HG03103 (cell line): ENCODE measurements at regions not wholly inside any gene's neighbourhood (a gene's known extent, or its start where the extent isn't known, plus 50 kb on each side); places are given as distances from the start of the nearest gene placed in this dataset.

Experiments used
- ATAC-seq: cut with Tn5 transposase; IDR thresholded peaks from one replicate; pipeline ENCODE4 v1.9.1; 2021; ENCODE audit warnings: low read depth; ENCODE audit not compliant: unreplicated experiment

- no peak for ATAC-seq
These were observed 827.0 kb upstream of the IGFBP3 start for GRCh38 chr7:46747869-46748576.

- ATAC-seq: no peak
These were observed 825.9 kb upstream of the IGFBP3 start for GRCh38 chr7:46746695-46747687.

GRCh38 chr7:46745707-46746090 lies 824.6 kb upstream of the IGFBP3 start:
- ATAC-seq: no peak

- ATAC-seq: no peak
These were observed 824.1 kb upstream of the IGFBP3 start for GRCh38 chr7:46744957-46745706.

- ATAC-seq: no peak
These were observed 821.5 kb upstream of the IGFBP3 start for GRCh38 chr7:46742601-46743000.

- ATAC-seq: no peak
These were observed 821.0 kb upstream of the IGFBP3 start for GRCh38 chr7:46741938-46742540.

GRCh38 chr7:46741181-46741580 lies 820.1 kb upstream of the IGFBP3 start:
- ATAC-seq: no peak

- no peak for ATAC-seq
These were observed 818.6 kb upstream of the IGFBP3 start for GRCh38 chr7:46739518-46740234.

GRCh38 chr7:46738796-46739195 lies 817.7 kb upstream of the IGFBP3 start:
- no peak for ATAC-seq

GRCh38 chr7:46738165-46738564 lies 817.1 kb upstream of the IGFBP3 start:
- ATAC-seq: no peak

GRCh38 chr7:46725838-46726237 lies 804.8 kb upstream of the IGFBP3 start:
- ATAC-seq: no peak

GRCh38 chr7:46725136-46725535 lies 804.1 kb upstream of the IGFBP3 start:
- no peak for ATAC-seq

GRCh38 chr7:46723742-46724141 lies 802.7 kb upstream of the IGFBP3 start:
- no peak for ATAC-seq

- no peak for ATAC-seq
These were observed 801.9 kb upstream of the IGFBP3 start for GRCh38 chr7:46723003-46723402.

GRCh38 chr7:46720761-46721160 lies 799.7 kb upstream of the IGFBP3 start:
- no peak for ATAC-seq

- no peak for ATAC-seq
These were observed 798.5 kb upstream of the IGFBP3 start for GRCh38 chr7:46719616-46720015.

GRCh38 chr7:46716926-46717325 lies 795.9 kb upstream of the IGFBP3 start:
- no peak for ATAC-seq

- no peak for ATAC-seq
These were observed 794.5 kb upstream of the IGFBP3 start for GRCh38 chr7:46715579-46715978.

- no peak for ATAC-seq
These were observed 793.8 kb upstream of the IGFBP3 start for GRCh38 chr7:46714904-46715303.
